ENCODE measurements at regions not wholly inside any gene's neighbourhood (a gene's known extent, or its start where the extent isn't known, plus 50 kb on each side); places are given as distances from the start of the nearest gene placed in this dataset.
"Not testable (repeated sequence)": the region's sequence is repeated elsewhere in the genome, so short reads cannot be mapped to it uniquely, and the experiment has no call there.

DNA sequence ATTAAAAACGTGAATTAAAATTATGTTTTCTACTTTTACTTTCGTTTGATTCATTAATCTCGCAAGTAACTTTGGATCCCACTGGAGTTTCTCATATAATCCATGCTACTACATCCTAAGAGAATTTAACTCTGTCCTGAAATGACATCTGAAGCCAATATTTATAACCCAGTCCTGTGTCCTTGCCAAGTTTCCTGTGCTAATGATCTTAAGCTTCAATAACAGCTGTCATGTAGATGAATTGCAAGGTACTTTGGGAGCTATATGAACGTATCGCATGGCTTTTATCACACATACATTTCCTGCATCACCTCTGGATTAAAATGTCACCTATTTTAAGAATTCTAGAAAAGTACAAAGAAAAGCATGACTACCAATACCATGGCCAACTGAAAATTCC lies 833.8 kb upstream of the CITED2 start:
- H3K27ac ChIP-seq (ENCODE audit: low read depth in 1 of 2, low read length in 1 of 2): no peak overlapping the region
- H3K4me3 ChIP-seq (ENCODE audit: low read length in 2 of 2): no peak overlapping the region

DNA sequence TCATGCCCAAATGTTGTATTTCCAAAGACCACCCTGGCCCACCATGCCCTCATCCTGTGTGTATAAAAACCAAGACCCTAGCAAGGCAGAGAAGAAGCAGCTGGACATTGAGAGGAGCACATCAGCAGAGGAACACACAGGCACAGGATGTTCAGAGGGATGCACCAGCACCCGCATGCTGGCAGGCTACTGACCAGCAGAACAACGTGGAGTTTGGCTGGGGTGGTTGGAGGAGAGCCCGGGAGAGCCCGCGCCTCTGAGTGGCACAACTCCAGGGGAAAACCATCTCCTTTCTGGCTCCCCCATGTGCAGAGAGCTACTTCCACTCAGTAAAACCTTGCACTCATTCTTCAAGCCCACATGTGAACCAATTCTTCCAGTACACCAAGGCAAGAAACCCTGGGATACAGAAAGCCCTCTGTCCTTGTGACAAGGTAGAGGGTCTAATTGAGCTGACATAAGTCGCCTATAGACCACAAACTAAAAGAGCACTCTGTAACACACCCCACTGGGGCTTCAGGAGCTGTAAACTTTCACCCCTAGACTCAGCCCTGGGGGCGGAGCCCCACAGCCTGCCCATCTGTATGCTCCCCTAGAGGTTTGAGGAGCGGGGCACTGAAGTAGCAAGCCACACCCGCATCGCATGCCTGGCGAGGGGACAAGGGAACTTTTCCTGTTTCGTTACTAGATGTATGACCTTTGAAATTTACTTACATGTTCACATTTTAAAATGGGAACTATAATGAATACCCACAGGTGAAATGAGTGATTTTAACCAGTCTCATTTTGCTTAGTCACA lies 831.5 kb upstream of the CITED2 start:
- Histone ChIP-seq H3K27ac (ENCODE audit: low read depth in 1 of 2, low read length in 1 of 2) (no peak overlapping the region), H3K27me3 (ENCODE audit: control insufficient read depth in 2 of 2, insufficient read depth in 1 of 2, low read length in 1 of 2) (no peaks in the 10 kb centered on the region), H3K9me3 (ENCODE audit: control insufficient read depth in 2 of 2, insufficient read depth in 1 of 2, low read length in 1 of 2) (no peaks in the 10 kb centered on the region), H3K36me3 (ENCODE audit: control insufficient read depth in 2 of 2, insufficient read depth in 2 of 2, low read length in 1 of 2) (no peaks in the 10 kb centered on the region), H3K4me3 (ENCODE audit: low read length in 2 of 2) (no peak overlapping the region), H3K4me1 (ENCODE audit: control insufficient read depth in 2 of 2, insufficient read depth in 2 of 2, low read length in 2 of 2) (no peaks in the 10 kb centered on the region)
- 94% methylated on average over 12 of the region's 12 CpGs for WGBS
- no peak for DNase-seq (ENCODE audit: low read depth in 6 of 9, low spot score in 9 of 9)

More for the DNA sequence above, 833.8 kb upstream of the CITED2 start:
- H3K4me1 ChIP-seq (ENCODE audit: control insufficient read depth in 2 of 2, insufficient read depth in 2 of 2, low read length in 2 of 2): no peaks in the 10 kb centered on the region
- 75% methylated on average over 5 of the region's 5 CpGs for WGBS
- H3K36me3 ChIP-seq (ENCODE audit: control insufficient read depth in 2 of 2, insufficient read depth in 2 of 2, low read length in 1 of 2): no peaks in the 10 kb centered on the region
- no peaks in the 10 kb centered on the region for H3K9me3 ChIP-seq (ENCODE audit: control insufficient read depth in 2 of 2, insufficient read depth in 1 of 2, low read length in 1 of 2)
- no peaks in the 10 kb centered on the region for H3K27me3 ChIP-seq (ENCODE audit: control insufficient read depth in 2 of 2, insufficient read depth in 1 of 2, low read length in 1 of 2)
- no peak for DNase-seq (ENCODE audit: low read depth in 6 of 9, low spot score in 9 of 9)

DNA sequence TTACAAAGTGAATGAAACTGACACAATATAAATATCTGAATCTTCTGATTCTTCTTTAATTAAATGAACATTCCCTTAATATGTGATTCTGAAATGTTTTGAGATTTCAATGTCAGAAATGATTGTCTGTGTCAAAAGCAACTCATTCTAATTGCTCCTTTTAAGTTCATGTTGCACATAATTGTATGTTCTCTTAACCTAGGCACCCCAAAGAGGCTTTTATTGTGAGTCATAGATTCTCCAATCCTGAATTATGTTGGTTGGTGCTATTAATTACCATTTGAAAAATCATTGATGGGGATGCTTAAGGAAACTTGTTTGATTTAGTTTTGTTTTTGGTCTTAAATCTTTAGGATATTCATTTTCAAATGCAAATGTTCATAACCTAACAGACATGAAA lies 829.7 kb upstream of the CITED2 start:
- no peak for DNase-seq (ENCODE audit: low read depth in 6 of 9, low spot score in 9 of 9)

DNA sequence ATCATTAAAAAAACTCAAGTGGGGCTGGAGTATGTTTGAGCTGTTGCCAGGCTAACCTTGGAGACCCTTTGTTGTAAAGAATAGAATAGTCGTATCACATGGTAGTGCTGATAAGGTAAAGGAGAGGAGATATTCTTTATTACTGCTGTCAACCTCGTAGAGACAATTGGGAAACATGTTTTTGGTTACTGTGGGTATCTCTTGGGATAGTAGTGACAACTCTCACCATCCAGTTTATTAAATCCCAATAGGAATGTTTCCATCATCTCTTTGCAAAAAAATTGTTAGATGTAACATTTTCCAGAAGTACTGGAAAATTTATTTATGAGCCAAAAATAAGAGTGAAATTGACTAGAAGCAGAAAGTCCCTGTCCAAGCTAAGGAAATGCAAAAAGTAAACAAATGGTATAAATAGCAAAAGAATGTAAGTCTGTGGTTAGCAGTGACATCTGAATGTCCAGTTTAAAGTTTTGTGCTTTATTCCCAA lies 829.3 kb upstream of the CITED2 start:
- no peak overlapping the region for H3K4me3 ChIP-seq (ENCODE audit: low read length in 2 of 2)
- H3K36me3 ChIP-seq (ENCODE audit: control insufficient read depth in 2 of 2, insufficient read depth in 2 of 2, low read length in 1 of 2): no peaks in the 10 kb centered on the region
- H3K4me1 ChIP-seq (ENCODE audit: control insufficient read depth in 2 of 2, insufficient read depth in 2 of 2, low read length in 2 of 2): no peaks in the 10 kb centered on the region
- 79% methylated on average over 2 of the region's 2 CpGs for WGBS
- H3K27me3 ChIP-seq (ENCODE audit: control insufficient read depth in 2 of 2, insufficient read depth in 1 of 2, low read length in 1 of 2): no peaks in the 10 kb centered on the region
- H3K9me3 ChIP-seq (ENCODE audit: control insufficient read depth in 2 of 2, insufficient read depth in 1 of 2, low read length in 1 of 2): no peaks in the 10 kb centered on the region
- no peak overlapping the region for H3K27ac ChIP-seq (ENCODE audit: low read depth in 1 of 2, low read length in 1 of 2)
- no peak for DNase-seq (ENCODE audit: low read depth in 6 of 9, low spot score in 9 of 9)

More for the DNA sequence above, 829.7 kb upstream of the CITED2 start:
- Histone ChIP-seq H3K9me3 (ENCODE audit: control insufficient read depth in 2 of 2, insufficient read depth in 1 of 2, low read length in 1 of 2) (no peaks in the 10 kb centered on the region), H3K36me3 (ENCODE audit: control insufficient read depth in 2 of 2, insufficient read depth in 2 of 2, low read length in 1 of 2) (no peaks in the 10 kb centered on the region), H3K27ac (ENCODE audit: low read depth in 1 of 2, low read length in 1 of 2) (no peak overlapping the region), H3K27me3 (ENCODE audit: control insufficient read depth in 2 of 2, insufficient read depth in 1 of 2, low read length in 1 of 2) (no peaks in the 10 kb centered on the region), H3K4me1 (ENCODE audit: control insufficient read depth in 2 of 2, insufficient read depth in 2 of 2, low read length in 2 of 2) (no peaks in the 10 kb centered on the region), H3K4me3 (ENCODE audit: low read length in 2 of 2) (no peak overlapping the region)

DNA sequence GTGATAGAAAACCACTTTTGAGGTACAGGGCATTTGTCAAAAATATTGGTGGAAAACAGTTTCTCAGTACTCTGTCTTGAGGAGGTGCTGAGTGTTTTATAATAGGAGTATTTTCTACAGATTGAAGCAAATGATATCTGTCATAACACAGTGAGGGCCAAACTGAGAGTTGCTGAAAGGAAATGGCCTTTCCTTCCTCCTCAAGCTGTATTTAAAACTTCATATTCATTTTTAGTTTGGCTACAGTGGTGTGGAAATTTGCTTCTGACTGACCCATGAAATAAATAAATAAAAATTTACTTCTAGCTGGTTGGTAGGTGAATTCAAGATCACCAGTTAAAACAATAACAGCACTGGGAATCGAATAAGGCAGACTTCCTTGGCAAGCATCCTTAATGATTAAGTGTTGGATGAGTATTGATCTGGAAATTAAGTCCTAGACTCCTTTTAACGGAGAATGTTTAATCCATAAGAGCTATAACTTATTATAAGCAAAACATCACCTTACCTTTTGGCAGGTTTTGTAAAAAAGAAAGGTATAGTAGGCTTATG lies 828.6 kb upstream of the CITED2 start:
- H3K4me3 ChIP-seq (ENCODE audit: low read length in 2 of 2): no peak overlapping the region
- no peaks in the 10 kb centered on the region for H3K27me3 ChIP-seq (ENCODE audit: control insufficient read depth in 2 of 2, insufficient read depth in 1 of 2, low read length in 1 of 2)
- H3K27ac ChIP-seq (ENCODE audit: low read depth in 1 of 2, low read length in 1 of 2): no peak overlapping the region
- no peaks in the 10 kb centered on the region for H3K9me3 ChIP-seq (ENCODE audit: control insufficient read depth in 2 of 2, insufficient read depth in 1 of 2, low read length in 1 of 2)
- 84% methylated on average over 2 of the region's 2 CpGs for WGBS
- no peaks in the 10 kb centered on the region for H3K36me3 ChIP-seq (ENCODE audit: control insufficient read depth in 2 of 2, insufficient read depth in 2 of 2, low read length in 1 of 2)
- no peak for DNase-seq (ENCODE audit: low read depth in 6 of 9, low spot score in 9 of 9)
- no peaks in the 10 kb centered on the region for H3K4me1 ChIP-seq (ENCODE audit: control insufficient read depth in 2 of 2, insufficient read depth in 2 of 2, low read length in 2 of 2)

DNA sequence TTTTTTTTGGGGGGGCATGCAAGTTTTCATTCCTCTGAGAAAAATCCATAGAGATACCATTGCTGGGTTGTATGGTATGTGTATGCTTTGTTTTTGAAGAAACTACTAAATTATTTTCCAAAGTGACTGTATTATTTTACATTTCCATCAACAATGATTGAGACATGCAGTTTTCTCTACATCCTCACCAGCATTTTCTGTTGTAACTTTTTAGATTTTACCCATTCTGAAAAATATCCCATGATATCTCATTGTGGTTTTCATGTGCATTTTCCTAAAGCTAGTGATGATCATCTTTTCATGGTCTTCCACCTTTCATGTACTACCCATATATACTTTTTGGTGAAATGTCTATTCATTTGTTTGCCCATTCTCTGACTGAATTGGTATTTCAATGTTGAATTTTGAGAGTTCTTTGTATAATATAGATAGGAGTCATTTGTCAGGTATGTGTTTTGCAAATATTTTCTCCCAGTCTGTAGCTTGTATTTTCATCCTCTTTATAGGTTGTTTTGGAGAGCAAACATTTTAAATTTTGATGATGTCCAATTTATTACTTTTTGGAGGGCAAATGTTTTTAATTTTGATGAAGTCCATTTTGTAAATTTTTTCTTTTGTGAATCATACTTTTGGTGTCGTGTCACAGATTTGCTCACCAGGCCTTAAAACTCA lies 827.5 kb upstream of the CITED2 start:
- H3K4me1 ChIP-seq (ENCODE audit: control insufficient read depth in 2 of 2, insufficient read depth in 2 of 2, low read length in 2 of 2): no peaks in the 10 kb centered on the region
- DNase-seq (ENCODE audit: low read depth in 6 of 9, low spot score in 9 of 9): no peak
- no peaks in the 10 kb centered on the region for H3K36me3 ChIP-seq (ENCODE audit: control insufficient read depth in 2 of 2, insufficient read depth in 2 of 2, low read length in 1 of 2)
- 93% methylated on average over 1 of the region's 1 CpG for WGBS
- no peaks in the 10 kb centered on the region for H3K27me3 ChIP-seq (ENCODE audit: control insufficient read depth in 2 of 2, insufficient read depth in 1 of 2, low read length in 1 of 2)
- H3K4me3 ChIP-seq (ENCODE audit: low read length in 2 of 2): no peak overlapping the region
- H3K27ac ChIP-seq (ENCODE audit: low read depth in 1 of 2, low read length in 1 of 2): no peak overlapping the region
- H3K9me3 ChIP-seq (ENCODE audit: control insufficient read depth in 2 of 2, insufficient read depth in 1 of 2, low read length in 1 of 2): no peaks in the 10 kb centered on the region

DNA sequence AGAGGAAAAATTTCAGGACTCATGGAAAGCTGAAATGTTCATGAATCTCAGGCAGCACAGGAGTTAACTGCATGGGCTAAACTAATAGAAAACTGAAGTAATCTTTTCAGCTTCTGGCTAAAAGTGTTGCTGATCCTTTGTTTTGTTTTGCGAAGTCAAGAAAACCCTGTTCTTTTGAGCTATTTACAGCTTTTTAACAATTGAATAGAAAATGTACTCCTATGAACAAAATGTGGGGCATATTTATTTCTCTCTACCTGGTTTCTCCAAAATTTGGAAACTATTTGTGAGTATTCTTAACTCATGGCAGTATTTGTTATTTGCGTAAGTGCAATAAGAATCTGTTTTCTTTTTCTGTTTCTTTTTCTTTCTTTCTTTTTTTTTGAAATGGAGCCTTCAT lies 818.8 kb upstream of the CITED2 start:
- H3K9me3 ChIP-seq (ENCODE audit: control insufficient read depth in 2 of 2, insufficient read depth in 1 of 2, low read length in 1 of 2): peaks cover 0 to 3% of the 10 kb centered on the region in 2 donors
- H3K4me1 ChIP-seq (ENCODE audit: control insufficient read depth in 2 of 2, insufficient read depth in 2 of 2, low read length in 2 of 2): no peaks in the 10 kb centered on the region
- no peaks in the 10 kb centered on the region for H3K36me3 ChIP-seq (ENCODE audit: control insufficient read depth in 2 of 2, insufficient read depth in 2 of 2, low read length in 1 of 2)
- H3K27me3 ChIP-seq (ENCODE audit: control insufficient read depth in 2 of 2, insufficient read depth in 1 of 2, low read length in 1 of 2): no peaks in the 10 kb centered on the region
- no peak for DNase-seq (ENCODE audit: low read depth in 6 of 9, low spot score in 9 of 9)
- H3K27ac ChIP-seq (ENCODE audit: low read depth in 1 of 2, low read length in 1 of 2): no peak overlapping the region
- WGBS: 95% methylated on average over 2 of the region's 2 CpGs
- no peak overlapping the region for H3K4me3 ChIP-seq (ENCODE audit: low read length in 2 of 2)

DNA sequence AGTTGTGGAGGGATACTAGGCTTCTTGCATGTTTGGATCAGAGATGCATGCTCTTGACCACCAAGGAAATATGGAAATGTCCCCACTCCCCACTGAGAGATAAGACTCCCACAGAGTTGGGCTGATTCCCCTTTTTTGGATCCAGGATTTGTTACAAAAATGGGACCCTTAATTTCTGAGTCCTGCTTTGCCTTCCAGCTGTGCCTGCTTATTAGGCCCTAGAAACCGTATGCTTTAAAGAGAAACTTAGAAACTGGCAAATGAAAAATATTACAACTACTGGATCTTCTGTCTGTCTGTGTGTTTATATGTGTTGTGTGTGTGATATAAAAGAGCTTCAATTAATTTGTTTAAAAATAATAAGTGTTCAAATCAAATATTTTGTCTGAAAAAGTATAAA lies 817.6 kb upstream of the CITED2 start:
- H3K36me3 ChIP-seq (ENCODE audit: control insufficient read depth in 2 of 2, insufficient read depth in 2 of 2, low read length in 1 of 2): no peaks in the 10 kb centered on the region
- 97% methylated on average over 1 of the region's 1 CpG for WGBS
- peaks cover 0 to 3% of the 10 kb centered on the region in 2 donors for H3K9me3 ChIP-seq (ENCODE audit: control insufficient read depth in 2 of 2, insufficient read depth in 1 of 2, low read length in 1 of 2)
- H3K27ac ChIP-seq (ENCODE audit: low read depth in 1 of 2, low read length in 1 of 2): no peak overlapping the region
- H3K4me1 ChIP-seq (ENCODE audit: control insufficient read depth in 2 of 2, insufficient read depth in 2 of 2, low read length in 2 of 2): no peaks in the 10 kb centered on the region
- no peaks in the 10 kb centered on the region for H3K27me3 ChIP-seq (ENCODE audit: control insufficient read depth in 2 of 2, insufficient read depth in 1 of 2, low read length in 1 of 2)
- DNase-seq (ENCODE audit: low read depth in 6 of 9, low spot score in 9 of 9): no peak
- no peak overlapping the region for H3K4me3 ChIP-seq (ENCODE audit: low read length in 2 of 2)

DNA sequence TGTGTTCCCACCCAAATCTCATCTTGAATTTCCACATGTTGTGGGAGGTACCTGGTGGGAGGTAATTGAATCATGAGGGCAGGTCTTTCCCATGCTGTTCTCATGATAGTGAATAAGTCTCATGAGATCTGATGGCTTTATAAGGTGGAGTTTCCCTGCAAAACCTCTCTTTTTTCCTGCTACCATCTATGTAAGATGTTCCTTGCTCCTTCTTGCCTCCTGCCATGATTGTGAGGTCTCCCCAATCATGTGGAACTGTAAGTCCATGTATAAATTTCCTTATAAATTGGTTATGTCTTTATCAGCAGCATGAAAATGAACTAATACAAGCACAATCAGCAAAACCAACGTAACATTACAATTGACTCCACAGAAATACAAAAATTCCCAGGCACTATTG lies 814.8 kb upstream of the CITED2 start:
- H3K27ac ChIP-seq (ENCODE audit: low read depth in 1 of 2, low read length in 1 of 2); H3K27me3 ChIP-seq (ENCODE audit: control insufficient read depth in 2 of 2, insufficient read depth in 1 of 2, low read length in 1 of 2); H3K4me1 ChIP-seq (ENCODE audit: control insufficient read depth in 2 of 2, insufficient read depth in 2 of 2, low read length in 2 of 2); H3K36me3 ChIP-seq (ENCODE audit: control insufficient read depth in 2 of 2, insufficient read depth in 2 of 2, low read length in 1 of 2); H3K9me3 ChIP-seq (ENCODE audit: control insufficient read depth in 2 of 2, insufficient read depth in 1 of 2, low read length in 1 of 2); DNase-seq (ENCODE audit: low read depth in 6 of 9, low spot score in 9 of 9); H3K4me3 ChIP-seq (ENCODE audit: low read length in 2 of 2): not testable (repeated sequence)
- WGBS: 88% methylated on average over 1 of the region's 1 CpG

Data from thymus (tissue), 11 donors.